IPS-15b (cell line): ENCODE measurements at regions not wholly inside any gene's neighbourhood (a gene's known extent, or its start where the extent isn't known, plus 50 kb on each side); places are given as distances from the start of the nearest gene placed in this dataset.

ENCODE experiments used
- H3K27me3 ChIP-seq: one replicate; pipeline ENCODE4 v1.6.1; 2013; ENCODE audit warnings: low read length; ENCODE audit not compliant: control insufficient read depth, insufficient read depth
- H3K36me3 ChIP-seq: one replicate; pipeline ENCODE4 v1.6.1; 2013; ENCODE audit warnings: low read length; ENCODE audit not compliant: control insufficient read depth, insufficient read depth
- H3K4me1 ChIP-seq: one replicate; pipeline ENCODE4 v1.6.1; 2013; ENCODE audit warnings: mild to moderate bottlenecking, low read length; ENCODE audit not compliant: control insufficient read depth, insufficient read depth
- H3K4me3 ChIP-seq: one replicate; pipeline ENCODE4 v1.5.1; 2013; ENCODE audit warnings: low read depth, low read length
- H3K9ac ChIP-seq: one replicate; pipeline ENCODE4 v1.6.1; 2013; ENCODE audit warnings: low read depth, mild to moderate bottlenecking, low read length
- H3K9me3 ChIP-seq: one replicate; pipeline ENCODE4 v1.6.1; 2013; ENCODE audit warnings: mild to moderate bottlenecking, low read length; ENCODE audit not compliant: control insufficient read depth, insufficient read depth

DNA sequence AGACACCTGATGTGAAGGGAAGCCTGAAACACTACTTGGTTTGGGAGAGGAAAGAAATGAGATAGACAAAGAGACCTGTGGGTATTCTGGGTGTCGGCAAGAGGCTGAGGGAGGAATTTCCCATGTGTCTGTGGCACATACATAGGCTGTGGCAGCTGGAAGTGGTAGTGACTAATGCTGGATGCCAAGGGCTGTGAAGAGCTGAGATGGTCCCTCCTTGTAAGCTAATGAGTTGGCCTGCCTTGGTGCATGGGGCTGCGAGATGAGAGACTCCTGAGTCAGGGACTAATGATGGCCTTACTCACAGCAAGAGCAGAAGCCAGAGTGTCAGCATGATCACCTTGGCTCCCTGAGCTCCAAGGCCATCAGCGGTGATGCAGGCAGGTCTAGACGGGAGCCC is 119.0 kb upstream of the EEPD1 start:
- Histone ChIP-seq H3K9me3 (no peaks in the 10 kb centered on the region), H3K27me3 (peaks cover 2% of the 10 kb centered on the region), H3K4me3 (no peak overlapping the region), H3K36me3 (no peaks in the 10 kb centered on the region), H3K4me1 (no peaks in the 10 kb centered on the region), H3K9ac (no peak overlapping the region)

- H3K36me3 ChIP-seq: no peaks in the 10 kb centered on the region
- H3K4me1 ChIP-seq: no peaks in the 10 kb centered on the region
- no peak overlapping the region for H3K4me3 ChIP-seq
- no peak overlapping the region for H3K9ac ChIP-seq
- H3K27me3 ChIP-seq: peaks cover 2% of the 10 kb centered on the region
- H3K9me3 ChIP-seq: no peaks in the 10 kb centered on the region
Measured at GRCh38 chr7:36035186-36035585, 117.9 kb upstream of the EEPD1 start.

DNA sequence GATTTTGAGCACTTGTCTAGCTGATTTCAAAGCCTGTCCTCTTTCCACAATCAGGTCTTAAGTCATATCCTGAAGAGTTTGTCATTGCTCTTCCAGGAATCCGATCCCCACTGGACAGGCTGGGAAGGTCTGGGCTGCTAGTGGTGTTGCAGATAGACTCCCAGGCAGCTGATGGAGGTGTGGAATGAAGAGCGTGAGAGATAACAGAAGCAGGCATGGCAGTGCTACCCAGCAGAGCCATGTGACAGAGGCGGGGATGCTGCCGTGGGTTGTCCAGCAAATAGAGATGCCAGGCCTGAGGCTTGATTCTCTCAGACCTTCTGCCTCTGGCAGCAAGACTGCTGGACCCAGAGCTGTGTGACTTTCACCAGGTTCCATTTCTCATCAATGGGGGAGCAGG is 116.5 kb upstream of the EEPD1 start:
- H3K9ac ChIP-seq: no peak overlapping the region
- H3K4me1 ChIP-seq: no peaks in the 10 kb centered on the region

DNA sequence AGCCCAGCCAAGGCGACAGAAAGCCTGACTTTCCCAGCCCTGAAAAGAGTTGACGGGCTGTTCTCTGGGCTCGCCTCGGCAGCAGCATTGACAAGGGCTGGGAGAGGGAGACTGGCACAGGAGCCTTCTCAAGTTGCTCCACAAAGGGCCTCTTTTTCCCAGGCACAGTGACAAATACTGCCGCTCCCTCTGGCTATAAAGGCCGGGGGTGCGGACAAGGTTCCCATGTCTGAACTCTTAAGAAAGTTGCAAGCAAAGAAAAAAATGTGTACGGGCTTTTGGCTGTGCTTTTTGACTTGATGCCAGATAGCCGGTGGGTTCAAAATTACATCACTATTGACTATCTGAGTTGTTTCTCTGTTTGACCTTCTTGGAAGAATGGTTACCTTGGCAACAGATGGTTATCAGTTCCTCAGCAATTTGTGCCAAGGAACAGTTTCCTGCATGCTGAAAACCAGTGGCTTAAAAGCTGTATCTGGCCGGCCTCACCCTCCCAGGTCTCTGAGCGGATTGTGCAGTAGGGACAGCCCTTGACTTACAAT is 115.9 kb upstream of the EEPD1 start:
- H3K27me3 ChIP-seq: no peaks in the 10 kb centered on the region
- no peaks in the 10 kb centered on the region for H3K9me3 ChIP-seq
- no peaks in the 10 kb centered on the region for H3K36me3 ChIP-seq
- no peak overlapping the region for H3K4me3 ChIP-seq
- no peaks in the 10 kb centered on the region for H3K4me1 ChIP-seq
- H3K9ac ChIP-seq: no peak overlapping the region

More for the DNA sequence above, 116.5 kb upstream of the EEPD1 start:
- no peaks in the 10 kb centered on the region for H3K36me3 ChIP-seq
- H3K27me3 ChIP-seq: no peaks in the 10 kb centered on the region
- H3K4me3 ChIP-seq: no peak overlapping the region
- H3K9me3 ChIP-seq: no peaks in the 10 kb centered on the region

DNA sequence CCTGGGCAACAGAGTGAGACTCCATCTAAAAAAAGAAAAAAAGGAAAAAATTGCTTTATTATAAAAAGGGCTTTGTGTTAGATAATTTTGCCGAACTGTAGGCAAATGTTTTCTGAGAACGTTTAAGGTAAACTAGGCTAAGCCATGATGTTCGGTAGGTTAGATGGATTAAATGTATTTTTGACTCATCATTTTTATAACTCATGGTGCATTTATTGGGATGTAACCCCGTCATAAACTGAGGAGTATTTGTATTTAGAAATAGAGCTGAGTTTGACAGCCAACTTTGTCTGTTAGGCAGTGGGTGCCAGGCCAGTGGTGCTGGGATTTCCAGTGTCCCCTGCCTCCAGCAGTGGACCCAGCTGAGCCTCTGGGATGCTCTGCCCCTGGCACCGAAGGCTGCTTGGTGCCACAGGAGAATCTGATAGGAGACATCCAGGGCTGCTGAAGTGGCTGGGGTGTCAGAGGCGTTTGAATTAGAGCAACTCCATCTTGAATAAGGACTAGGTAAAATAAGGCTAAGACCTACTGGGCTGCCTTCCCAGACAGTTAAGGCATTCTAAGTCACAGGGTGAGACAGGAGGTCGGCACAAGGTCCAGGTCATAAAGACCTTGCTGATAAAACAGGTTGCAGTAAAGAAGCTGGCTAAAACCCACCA is 114.9 kb upstream of the EEPD1 start:
- Histone ChIP-seq H3K9me3 (no peaks in the 10 kb centered on the region), H3K4me1 (no peaks in the 10 kb centered on the region), H3K27me3 (no peaks in the 10 kb centered on the region), H3K36me3 (no peaks in the 10 kb centered on the region), H3K4me3 (no peak overlapping the region), H3K9ac (no peak overlapping the region)

- Histone ChIP-seq H3K9me3 (no peaks in the 10 kb centered on the region), H3K4me3 (no peak overlapping the region), H3K27me3 (no peaks in the 10 kb centered on the region), H3K36me3 (no peaks in the 10 kb centered on the region), H3K4me1 (no peaks in the 10 kb centered on the region), H3K9ac (no peak overlapping the region)
Measured at GRCh38 chr7:36039243-36039642, 113.8 kb upstream of the EEPD1 start.

- no peak overlapping the region for H3K4me3 ChIP-seq
- H3K9ac ChIP-seq: no peak overlapping the region
- H3K36me3 ChIP-seq: no peaks in the 10 kb centered on the region
- no peaks in the 10 kb centered on the region for H3K27me3 ChIP-seq
- no peaks in the 10 kb centered on the region for H3K9me3 ChIP-seq
- no peaks in the 10 kb centered on the region for H3K4me1 ChIP-seq
Measured at GRCh38 chr7:36039671-36040070, 113.4 kb upstream of the EEPD1 start.

DNA sequence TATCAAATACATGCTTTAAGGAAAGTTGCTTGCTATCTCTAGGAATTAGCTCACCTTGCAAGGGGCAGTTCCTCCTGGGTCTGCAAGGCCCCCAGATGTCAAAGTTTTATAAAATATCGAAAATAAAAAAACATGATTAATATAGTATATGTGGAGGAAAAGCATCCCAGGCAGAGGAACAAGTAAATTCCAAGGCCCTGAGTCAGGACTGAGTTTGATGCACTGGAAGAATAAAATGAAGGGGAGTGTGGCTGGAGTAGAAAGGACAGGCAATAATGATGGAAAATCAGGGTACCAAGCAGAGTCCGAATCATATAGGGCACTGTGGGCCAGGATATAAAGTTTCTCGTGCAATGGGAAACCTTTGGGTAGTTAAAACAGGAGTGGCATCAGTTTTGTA is 112.4 kb upstream of the EEPD1 start:
- Histone ChIP-seq H3K9me3 (no peaks in the 10 kb centered on the region), H3K4me3 (no peak overlapping the region), H3K4me1 (no peaks in the 10 kb centered on the region), H3K36me3 (no peaks in the 10 kb centered on the region), H3K27me3 (no peaks in the 10 kb centered on the region), H3K9ac (no peak overlapping the region)

GRCh38 chr7:36044101-36044892 is 108.8 kb upstream of the EEPD1 start:
- Histone ChIP-seq H3K9ac (no peak overlapping the region), H3K4me3 (no peak overlapping the region), H3K9me3 (no peaks in the 10 kb centered on the region), H3K27me3 (no peaks in the 10 kb centered on the region), H3K36me3 (no peaks in the 10 kb centered on the region), H3K4me1 (no peaks in the 10 kb centered on the region)

- Histone ChIP-seq H3K4me3 (no peak overlapping the region), H3K27me3 (no peaks in the 10 kb centered on the region), H3K4me1 (no peaks in the 10 kb centered on the region), H3K9ac (no peak overlapping the region), H3K9me3 (no peaks in the 10 kb centered on the region), H3K36me3 (no peaks in the 10 kb centered on the region)
Measured at GRCh38 chr7:36045326-36045725, 107.7 kb upstream of the EEPD1 start.

DNA sequence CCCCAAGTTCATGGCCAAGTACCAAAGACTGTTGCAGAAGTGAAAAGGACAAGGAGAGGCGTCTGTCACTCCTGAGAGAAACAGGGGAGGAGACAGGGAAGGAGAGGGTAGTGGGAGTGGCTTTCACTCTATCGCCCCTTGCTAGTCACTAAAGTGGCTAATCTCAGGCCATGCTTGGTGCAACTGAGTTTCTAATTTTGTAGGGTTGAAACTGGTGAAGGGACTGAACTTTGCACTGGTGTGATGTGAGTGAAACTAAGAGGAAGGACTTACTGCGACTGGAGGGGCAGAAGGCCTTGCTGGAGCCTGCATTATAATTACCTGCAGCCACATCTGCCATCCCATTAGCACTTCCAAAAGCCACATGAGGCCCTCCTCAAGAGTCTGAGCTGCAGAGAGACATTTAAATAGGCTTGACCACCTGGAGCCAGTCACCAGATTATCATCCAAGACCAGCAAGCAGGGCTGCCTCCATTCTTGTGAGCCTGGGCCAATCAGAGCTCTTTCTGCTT is 107.2 kb upstream of the EEPD1 start:
- no peaks in the 10 kb centered on the region for H3K36me3 ChIP-seq
- H3K4me1 ChIP-seq: no peaks in the 10 kb centered on the region
- no peaks in the 10 kb centered on the region for H3K27me3 ChIP-seq
- no peaks in the 10 kb centered on the region for H3K9me3 ChIP-seq
- no peak overlapping the region for H3K4me3 ChIP-seq
- no peak overlapping the region for H3K9ac ChIP-seq
